Ovary (tissue), 3 donors: ENCODE measurements at regions not wholly inside any gene's neighbourhood (a gene's known extent, or its start where the extent isn't known, plus 50 kb on each side); places are given as distances from the start of the nearest gene placed in this dataset.

Source experiments
- EP300 ChIP-seq: sonication (generic); formaldehyde crosslinking; IDR thresholded peaks from one replicate; pipeline ENCODE4 v1.6.1; 2017; ENCODE audit warnings: antibody characterized with exemption
- POLR2A ChIP-seq: fragments of 450-650 bp; IDR thresholded peaks from one replicate; pipeline ENCODE4 v1.6.1; 2017; ENCODE audit warnings: antibody characterized with exemption, mild to moderate bottlenecking, moderate library complexity
- TF ChIP-seq, protein P1 (sequence below), 3 donors: fragments of 450-650 bp in 2 of 3; fragments of 200-600 bp in 1 of 3; IDR thresholded peaks; one replicate each; pipeline versions ENCODE4 v1.5.1 to v1.8.0; 2016 to 2022; ENCODE audit warnings: antibody characterized with exemption in 3 of 3, mild to moderate bottlenecking in 1 of 3
- donor health status: DM: no; HTN: no; CAD: no.

DNA sequence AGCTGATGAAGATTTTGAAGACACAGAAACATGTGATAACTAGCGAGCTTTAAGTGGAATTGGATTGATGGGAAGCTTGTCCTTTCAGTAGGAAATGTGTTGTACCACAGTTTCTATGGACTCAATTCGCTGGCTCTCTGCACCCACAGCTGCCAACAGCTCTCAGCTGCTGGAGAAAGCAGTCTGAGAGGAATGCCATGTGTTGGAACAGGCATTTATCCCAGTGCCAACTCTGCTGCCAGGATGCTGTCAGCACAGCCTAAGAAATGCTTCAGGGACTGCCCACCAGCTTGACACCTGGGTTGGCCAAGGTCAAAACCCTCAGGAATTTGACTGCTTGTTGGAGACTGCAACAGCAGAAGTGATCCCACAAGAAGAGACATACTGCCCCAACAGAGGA, 193.0 kb upstream of the THSD7B start:
- TF ChIP-seq, protein P1, sequence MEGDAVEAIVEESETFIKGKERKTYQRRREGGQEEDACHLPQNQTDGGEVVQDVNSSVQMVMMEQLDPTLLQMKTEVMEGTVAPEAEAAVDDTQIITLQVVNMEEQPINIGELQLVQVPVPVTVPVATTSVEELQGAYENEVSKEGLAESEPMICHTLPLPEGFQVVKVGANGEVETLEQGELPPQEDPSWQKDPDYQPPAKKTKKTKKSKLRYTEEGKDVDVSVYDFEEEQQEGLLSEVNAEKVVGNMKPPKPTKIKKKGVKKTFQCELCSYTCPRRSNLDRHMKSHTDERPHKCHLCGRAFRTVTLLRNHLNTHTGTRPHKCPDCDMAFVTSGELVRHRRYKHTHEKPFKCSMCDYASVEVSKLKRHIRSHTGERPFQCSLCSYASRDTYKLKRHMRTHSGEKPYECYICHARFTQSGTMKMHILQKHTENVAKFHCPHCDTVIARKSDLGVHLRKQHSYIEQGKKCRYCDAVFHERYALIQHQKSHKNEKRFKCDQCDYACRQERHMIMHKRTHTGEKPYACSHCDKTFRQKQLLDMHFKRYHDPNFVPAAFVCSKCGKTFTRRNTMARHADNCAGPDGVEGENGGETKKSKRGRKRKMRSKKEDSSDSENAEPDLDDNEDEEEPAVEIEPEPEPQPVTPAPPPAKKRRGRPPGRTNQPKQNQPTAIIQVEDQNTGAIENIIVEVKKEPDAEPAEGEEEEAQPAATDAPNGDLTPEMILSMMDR (IDR thresholded peaks at IDR 0.05) = no peak
- TF ChIP-seq POLR2A (no peak), EP300 (no peak)
